Mesothelial cell of epicardium (in vitro differentiated cells): ENCODE measurements at regions not wholly inside any gene's neighbourhood (a gene's known extent, or its start where the extent isn't known, plus 50 kb on each side); places are given as distances from the start of the nearest gene placed in this dataset.

Experiments
- DNase-seq, 2 experiments: peaks; one replicate each; pipeline ENCODE4 v3.0.0; 2021; ENCODE audit warnings: low spot score in 2 of 2; ENCODE audit not compliant: unreplicated experiment in 2 of 2
- H3K27ac Mint-ChIP-seq: 2 replicates; pipeline ENCODE4 v1.8.0; 2021; ENCODE audit warnings: mixed read lengths
- H3K27me3 Mint-ChIP-seq: 2 replicates; pipeline ENCODE4 v1.8.0; 2021; ENCODE audit warnings: low read depth, mixed read lengths
- H3K36me3 Mint-ChIP-seq: 2 replicates; pipeline ENCODE4 v1.8.0; 2021; ENCODE audit warnings: mixed read lengths
- H3K4me1 Mint-ChIP-seq: 2 replicates; pipeline ENCODE4 v1.8.0; 2021; ENCODE audit warnings: mixed read lengths
- H3K4me3 Mint-ChIP-seq: 2 replicates; pipeline ENCODE4 v1.8.0; 2021; ENCODE audit warnings: mild to moderate bottlenecking, moderate library complexity, mixed read lengths
- H3K9me3 Mint-ChIP-seq: 2 replicates; pipeline ENCODE4 v1.8.0; 2021; ENCODE audit warnings: mixed read lengths
- TF ChIP-seq, protein P1 (sequence below): fragments of 200-600 bp; sonication (generic); IDR thresholded peaks from one replicate; pipeline ENCODE4 v1.5.0; 2021; ENCODE audit warnings: antibody characterized with exemption; ENCODE audit not compliant: unreplicated experiment

DNA sequence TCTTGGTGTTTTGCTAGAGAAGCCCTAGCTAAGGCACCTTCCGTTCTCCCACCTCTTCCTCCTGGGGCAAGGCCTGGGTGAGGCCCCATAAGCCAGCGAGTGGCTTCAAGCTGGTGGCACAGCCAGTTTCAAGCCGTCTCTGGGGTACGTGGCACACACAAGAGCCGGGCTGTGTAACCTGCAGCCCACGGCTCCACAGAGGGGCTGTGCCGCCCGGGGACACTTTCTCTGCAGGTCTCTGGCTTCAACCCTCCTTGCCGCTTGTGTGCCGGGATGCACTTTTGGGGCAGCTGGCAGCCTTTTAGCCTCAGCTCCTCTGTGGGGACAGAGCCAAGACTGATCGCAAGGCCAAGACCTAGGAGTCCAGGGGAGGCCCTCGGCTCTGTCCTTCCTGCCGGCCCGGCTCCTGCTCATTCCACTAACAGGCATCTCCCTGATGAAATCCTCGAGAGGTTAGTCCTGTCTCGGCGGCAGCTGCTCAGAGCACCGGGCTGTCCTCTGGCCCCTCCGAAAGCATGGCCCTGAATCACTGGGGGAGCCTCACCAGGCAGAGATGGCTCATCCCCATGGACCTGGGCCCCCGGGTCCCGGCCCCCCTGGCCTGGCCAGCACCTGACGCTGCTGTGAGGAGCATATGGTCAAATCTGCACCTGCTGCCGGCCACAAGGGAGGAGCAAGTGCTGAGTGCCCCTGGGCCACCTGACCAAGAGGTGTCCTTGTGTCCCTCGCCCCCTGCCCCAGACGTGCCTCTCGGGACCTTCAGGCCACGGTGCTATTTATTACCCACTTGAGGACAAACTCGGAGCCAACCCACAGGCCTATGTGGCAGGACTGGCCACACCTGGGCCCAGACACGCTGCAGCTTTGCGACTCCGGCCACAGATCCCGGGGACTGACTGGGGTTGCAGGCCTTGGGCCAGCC, 98.5 kb downstream of the METRNL start:
- no peak overlapping the region for H3K4me3 Mint-ChIP-seq
- TF ChIP-seq, protein P1, sequence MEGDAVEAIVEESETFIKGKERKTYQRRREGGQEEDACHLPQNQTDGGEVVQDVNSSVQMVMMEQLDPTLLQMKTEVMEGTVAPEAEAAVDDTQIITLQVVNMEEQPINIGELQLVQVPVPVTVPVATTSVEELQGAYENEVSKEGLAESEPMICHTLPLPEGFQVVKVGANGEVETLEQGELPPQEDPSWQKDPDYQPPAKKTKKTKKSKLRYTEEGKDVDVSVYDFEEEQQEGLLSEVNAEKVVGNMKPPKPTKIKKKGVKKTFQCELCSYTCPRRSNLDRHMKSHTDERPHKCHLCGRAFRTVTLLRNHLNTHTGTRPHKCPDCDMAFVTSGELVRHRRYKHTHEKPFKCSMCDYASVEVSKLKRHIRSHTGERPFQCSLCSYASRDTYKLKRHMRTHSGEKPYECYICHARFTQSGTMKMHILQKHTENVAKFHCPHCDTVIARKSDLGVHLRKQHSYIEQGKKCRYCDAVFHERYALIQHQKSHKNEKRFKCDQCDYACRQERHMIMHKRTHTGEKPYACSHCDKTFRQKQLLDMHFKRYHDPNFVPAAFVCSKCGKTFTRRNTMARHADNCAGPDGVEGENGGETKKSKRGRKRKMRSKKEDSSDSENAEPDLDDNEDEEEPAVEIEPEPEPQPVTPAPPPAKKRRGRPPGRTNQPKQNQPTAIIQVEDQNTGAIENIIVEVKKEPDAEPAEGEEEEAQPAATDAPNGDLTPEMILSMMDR = no peak
- no peaks in the 10 kb centered on the region for H3K27me3 Mint-ChIP-seq
- peaks cover 34% of the 10 kb centered on the region for H3K4me1 Mint-ChIP-seq
- H3K36me3 Mint-ChIP-seq = no peaks in the 10 kb centered on the region
- no peaks in the 10 kb centered on the region for H3K9me3 Mint-ChIP-seq
- no peak overlapping the region for H3K27ac Mint-ChIP-seq
- DNase-seq = peak; percentile 13 to 37

DNA sequence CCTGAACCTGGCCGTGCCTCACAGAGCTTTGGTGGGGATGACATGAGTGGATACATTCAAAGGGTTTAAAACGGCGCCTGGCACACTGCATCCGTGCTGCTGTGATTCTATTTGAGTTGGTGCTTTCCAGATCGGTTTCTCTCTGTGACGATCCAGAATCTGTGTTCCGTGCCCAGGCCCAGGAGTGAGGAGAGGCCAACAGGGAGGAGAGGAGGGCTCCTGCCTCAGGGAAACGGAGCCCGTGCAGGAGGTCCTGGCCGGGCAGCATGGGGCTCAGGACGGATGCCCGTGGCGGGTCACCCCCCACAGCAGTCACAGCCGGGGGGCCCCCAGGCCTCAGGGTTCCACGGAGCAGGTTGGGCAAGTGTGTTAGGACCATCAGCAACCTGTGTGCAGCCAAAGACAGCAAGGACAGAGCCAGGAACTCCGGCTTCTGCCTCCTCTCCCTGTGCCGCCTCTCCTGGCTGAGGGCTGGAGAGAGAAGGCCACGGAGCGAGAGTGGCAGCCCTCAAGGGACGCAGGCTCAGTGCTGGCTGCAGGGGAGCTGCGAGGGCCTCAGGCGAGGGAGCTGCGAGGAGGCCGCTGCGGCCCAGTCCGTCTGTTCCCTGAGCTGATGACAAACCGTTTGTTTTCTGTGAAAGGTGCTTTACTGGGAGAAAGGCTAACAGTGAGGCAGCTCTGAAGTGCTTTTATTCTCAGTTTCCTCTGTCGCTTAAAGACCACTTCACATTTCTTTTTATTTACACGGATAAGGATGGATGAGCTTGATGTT, 99.3 kb downstream of the METRNL start:
- no peak overlapping the region for H3K4me3 Mint-ChIP-seq
- no peaks in the 10 kb centered on the region for H3K27me3 Mint-ChIP-seq
- peak; percentile 13 to 38 for DNase-seq
- H3K36me3 Mint-ChIP-seq = no peaks in the 10 kb centered on the region
- peaks cover 42% of the 10 kb centered on the region for H3K4me1 Mint-ChIP-seq
- no peaks in the 10 kb centered on the region for H3K9me3 Mint-ChIP-seq
- TF ChIP-seq, protein P1 = no peak
- peak overlapping the region; percentile 16 for H3K27ac Mint-ChIP-seq

DNA sequence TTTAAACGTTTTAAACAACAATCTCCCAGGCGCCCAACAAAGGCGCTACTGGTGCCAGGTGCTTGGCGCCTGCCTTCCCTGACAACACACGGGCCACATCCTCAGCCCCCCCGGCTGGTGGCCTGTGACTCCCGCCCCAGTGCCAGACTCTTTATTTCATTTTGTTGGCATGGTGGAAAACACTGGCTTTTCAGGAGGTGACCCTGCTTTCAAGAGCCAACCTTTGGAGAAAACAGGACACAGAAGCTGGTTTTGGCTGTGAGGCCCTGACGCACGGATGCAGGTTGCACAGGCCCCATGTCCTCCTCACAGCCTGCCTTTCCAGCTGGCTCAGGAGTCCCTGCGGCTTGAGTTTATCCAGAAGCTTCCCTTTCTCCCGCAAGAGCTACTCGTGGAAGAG, 100.0 kb downstream of the METRNL start:
- Mint-ChIP-seq H3K36me3 (no peaks in the 10 kb centered on the region), H3K27ac (peak overlapping the region; percentile 16), H3K4me1 (peaks cover 38% of the 10 kb centered on the region), H3K27me3 (no peaks in the 10 kb centered on the region), H3K4me3 (no peak overlapping the region), H3K9me3 (no peaks in the 10 kb centered on the region)
- peak in 1 of 2 experiments; percentile 34 for DNase-seq
- TF ChIP-seq, protein P1 = no peak

DNA sequence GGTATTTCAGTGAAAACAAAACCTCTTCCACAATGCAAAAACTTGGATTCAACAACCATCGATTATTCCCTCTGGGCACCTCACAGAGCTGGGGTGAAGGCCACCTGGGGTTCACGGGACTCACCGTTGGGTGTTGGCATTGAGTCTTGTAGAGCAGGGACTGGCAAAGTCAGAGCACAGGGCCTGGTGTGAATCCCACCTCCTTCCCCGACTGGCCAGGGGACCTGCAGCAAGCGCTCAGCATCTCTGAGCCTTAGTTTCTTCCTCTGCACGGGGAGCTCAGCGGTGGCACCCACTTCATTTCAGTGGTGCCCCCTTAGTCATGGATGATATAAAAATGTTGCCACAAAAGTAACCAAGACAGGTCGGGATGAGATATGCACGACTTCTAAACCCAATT, 100.4 kb downstream of the METRNL start:
- TF ChIP-seq, protein P1 = no peak
- no peaks in the 10 kb centered on the region for H3K9me3 Mint-ChIP-seq
- no peaks in the 10 kb centered on the region for H3K36me3 Mint-ChIP-seq
- no peak overlapping the region for H3K4me3 Mint-ChIP-seq
- peaks cover 36% of the 10 kb centered on the region for H3K4me1 Mint-ChIP-seq
- peak in 1 of 2 experiments; percentile 30 for DNase-seq
- H3K27ac Mint-ChIP-seq = no peak overlapping the region
- H3K27me3 Mint-ChIP-seq = no peaks in the 10 kb centered on the region

DNA sequence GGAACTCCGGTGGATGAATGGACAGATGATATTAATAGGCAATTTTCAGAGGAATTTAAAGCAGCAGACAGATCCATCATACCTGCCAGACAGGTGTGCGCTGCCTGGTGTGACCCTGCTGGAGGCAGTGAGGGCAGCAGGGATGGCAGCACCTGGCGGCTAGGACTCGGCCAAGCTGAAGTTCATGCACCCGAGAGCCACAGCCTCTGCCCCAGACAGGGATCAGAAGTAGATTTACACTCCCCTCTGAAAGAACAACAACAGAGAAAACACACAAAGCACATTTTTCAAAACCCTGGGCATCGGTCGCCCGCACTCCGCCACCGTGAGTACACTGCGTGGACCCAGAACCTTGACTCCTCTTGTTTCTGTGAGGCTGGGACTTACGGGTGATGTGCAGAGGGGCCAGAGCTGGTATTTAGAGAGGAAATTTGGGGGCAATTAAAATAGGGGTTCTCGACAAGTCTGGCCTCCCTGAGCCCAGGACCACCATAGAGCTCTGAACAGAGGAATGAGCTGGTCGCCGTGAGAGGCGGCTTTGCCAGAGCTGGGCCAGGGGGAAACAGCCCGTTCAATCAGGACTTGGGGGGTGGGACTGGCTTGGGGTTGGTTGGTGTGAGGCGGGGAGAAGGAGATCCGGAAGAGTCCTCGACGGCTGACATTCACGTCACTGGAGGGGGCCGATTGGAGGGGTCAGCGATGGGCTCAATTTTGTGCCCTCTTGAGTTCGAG, 101.0 kb downstream of the METRNL start:
- Mint-ChIP-seq H3K4me1 (peaks cover 36% of the 10 kb centered on the region), H3K9me3 (no peaks in the 10 kb centered on the region), H3K36me3 (no peaks in the 10 kb centered on the region), H3K27me3 (no peaks in the 10 kb centered on the region), H3K4me3 (no peak overlapping the region), H3K27ac (peak overlapping the region; percentile 14)
- TF ChIP-seq, protein P1 = no peak
- DNase-seq = peak; percentile 12 to 38
